Thymus (tissue), 11 donors: ENCODE measurements at regions not wholly inside any gene's neighbourhood (a gene's known extent, or its start where the extent isn't known, plus 50 kb on each side); places are given as distances from the start of the nearest gene placed in this dataset.

Experiments used
- DNase-seq, 9 donors: peaks; one replicate each; pipeline ENCODE4 v3.0.0-alpha.2; 2013; ENCODE audit warnings: low spot score in 9 of 9, low read depth in 6 of 9, missing footprints in 1 of 9
- H3K27ac ChIP-seq, 2 donors: one replicate each; pipeline ENCODE4 v1.5.1; 2013; ENCODE audit warnings: control low read depth in 1 of 2, low read depth in 1 of 2, low read length in 1 of 2, mild to moderate bottlenecking in 1 of 2, moderate library complexity in 1 of 2
- H3K27me3 ChIP-seq, 2 donors: one replicate each; pipeline ENCODE4 v1.5.1; 2013; ENCODE audit warnings: low read length in 1 of 2; ENCODE audit not compliant: control insufficient read depth in 2 of 2, insufficient read depth in 1 of 2
- H3K36me3 ChIP-seq, 2 donors: one replicate each; pipeline ENCODE4 v1.5.1; 2013; ENCODE audit warnings: low read length in 1 of 2, mild to moderate bottlenecking in 1 of 2, moderate library complexity in 1 of 2; ENCODE audit not compliant: control insufficient read depth in 2 of 2, insufficient read depth in 2 of 2
- H3K4me1 ChIP-seq, 2 donors: one replicate each; pipeline ENCODE4 v1.5.1; 2013; ENCODE audit warnings: low read length in 2 of 2; ENCODE audit not compliant: control insufficient read depth in 2 of 2, insufficient read depth in 2 of 2
- H3K4me3 ChIP-seq, 2 donors: one replicate each; pipeline ENCODE4 v1.5.1; 2013; ENCODE audit warnings: low read length in 2 of 2, control low read depth in 1 of 2, mild to moderate bottlenecking in 1 of 2
- H3K9me3 ChIP-seq, 2 donors: one replicate each; pipeline ENCODE4 v1.5.1; 2013; ENCODE audit warnings: low read length in 1 of 2, mild to moderate bottlenecking in 1 of 2; ENCODE audit not compliant: control insufficient read depth in 2 of 2, insufficient read depth in 1 of 2
- WGBS: extraction: QIAGEN DNeasy Blood & Tissue Kit; methylation state at CpG from one replicate; pipeline ENCODE4 v1.1.7; 2013; 5-methylcytosine and 5-hydroxymethylcytosine counted together
- donor health status: healthy.

- no peak overlapping the region for H3K27ac ChIP-seq
- no peak overlapping the region for H3K4me3 ChIP-seq
- H3K36me3 ChIP-seq, result no peaks in the 10 kb centered on the region
- no peaks in the 10 kb centered on the region for H3K9me3 ChIP-seq
- 92% methylated on average over 3 of the region's 3 CpGs for WGBS
- peaks cover 0 to 4% of the 10 kb centered on the region in 2 donors for H3K4me1 ChIP-seq
- no peak for DNase-seq
- H3K27me3 ChIP-seq, result no peaks in the 10 kb centered on the region
Observed at GRCh38 chr18:23373570-23373969, 79.5 kb upstream of the RIOK3 start.

GRCh38 chr18:23377669-23378301 lies 75.3 kb upstream of the RIOK3 start:
- DNase-seq, result no peak
- Histone ChIP-seq H3K9me3 (no peaks in the 10 kb centered on the region), H3K27me3 (no peaks in the 10 kb centered on the region), H3K4me3 (no peak overlapping the region), H3K27ac (no peak overlapping the region), H3K4me1 (no peaks in the 10 kb centered on the region), H3K36me3 (no peaks in the 10 kb centered on the region)
- WGBS, result 92% methylated on average over 3 of the region's 3 CpGs

DNA sequence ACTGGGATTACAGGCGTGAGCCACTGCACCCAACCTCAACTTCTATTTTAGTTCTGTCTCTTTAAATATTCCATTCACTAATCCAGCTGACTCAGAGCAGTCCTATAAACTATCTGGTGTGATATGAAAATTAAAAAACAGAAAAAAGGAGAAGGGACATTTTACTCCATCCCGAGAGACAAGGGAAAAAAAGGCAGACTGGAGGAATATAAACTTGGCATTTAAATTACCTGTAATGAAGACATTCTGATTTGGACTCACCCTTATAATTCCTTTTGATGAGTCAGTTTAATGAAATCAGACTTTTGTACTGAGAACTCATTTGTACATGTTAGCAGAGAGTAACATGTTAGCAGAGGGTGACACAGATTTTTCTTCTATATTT lies 74.8 kb upstream of the RIOK3 start:
- DNase-seq, result no peak
- H3K9me3 ChIP-seq, result no peaks in the 10 kb centered on the region
- H3K36me3 ChIP-seq, result no peaks in the 10 kb centered on the region
- WGBS, result 95% methylated on average over 2 of the region's 2 CpGs
- no peaks in the 10 kb centered on the region for H3K27me3 ChIP-seq
- H3K4me1 ChIP-seq, result no peaks in the 10 kb centered on the region
- no peak overlapping the region for H3K27ac ChIP-seq
- H3K4me3 ChIP-seq, result no peak overlapping the region

GRCh38 chr18:23380001-23380550 lies 73.0 kb upstream of the RIOK3 start:
- 96% methylated on average over 11 of the region's 11 CpGs for whole genome bisulfite sequencing
- H3K27ac ChIP-seq, result peak overlapping the region in 1 of 2 donors; percentile 46
- H3K4me1 ChIP-seq, result no peaks in the 10 kb centered on the region
- no peaks in the 10 kb centered on the region for H3K27me3 ChIP-seq
- DNase-seq, result no peak
- no peaks in the 10 kb centered on the region for H3K9me3 ChIP-seq
- H3K4me3 ChIP-seq, result no peak overlapping the region
- no peaks in the 10 kb centered on the region for H3K36me3 ChIP-seq

- Histone ChIP-seq H3K27ac (no peak overlapping the region), H3K36me3 (no peaks in the 10 kb centered on the region), H3K4me3 (no peak overlapping the region), H3K27me3 (no peaks in the 10 kb centered on the region), H3K9me3 (no peaks in the 10 kb centered on the region), H3K4me1 (no peaks in the 10 kb centered on the region)
- no peak for DNase-seq
- WGBS, result 100% methylated on average over 2 of the region's 2 CpGs
Observed at GRCh38 chr18:23380817-23381216, 72.3 kb upstream of the RIOK3 start.

DNA sequence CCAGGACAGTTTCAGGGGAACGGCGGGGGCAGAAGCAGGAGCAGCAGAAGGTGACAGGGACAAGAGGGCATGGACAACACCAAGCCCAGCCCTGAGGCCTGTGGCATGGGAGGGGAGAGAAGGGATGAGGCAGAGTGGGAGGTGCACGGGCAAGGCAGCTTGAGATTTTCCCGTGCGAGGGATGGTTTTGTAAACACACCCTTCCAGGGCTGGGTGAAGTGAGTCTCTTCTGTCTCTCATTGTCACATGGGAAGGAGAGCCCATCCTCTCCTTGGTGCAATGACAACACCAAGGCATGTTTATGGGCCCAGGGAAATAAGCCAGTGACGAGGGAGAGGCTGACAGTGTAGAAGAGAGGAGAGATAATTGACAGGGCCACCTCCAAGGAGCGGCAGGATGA lies 69.6 kb upstream of the RIOK3 start:
- WGBS, result 98% methylated on average over 7 of the region's 7 CpGs
- Histone ChIP-seq H3K4me3 (no peak overlapping the region), H3K27me3 (no peaks in the 10 kb centered on the region), H3K9me3 (no peaks in the 10 kb centered on the region), H3K36me3 (no peaks in the 10 kb centered on the region), H3K4me1 (no peaks in the 10 kb centered on the region), H3K27ac (no peak overlapping the region)
- DNase-seq, result no peak

DNA sequence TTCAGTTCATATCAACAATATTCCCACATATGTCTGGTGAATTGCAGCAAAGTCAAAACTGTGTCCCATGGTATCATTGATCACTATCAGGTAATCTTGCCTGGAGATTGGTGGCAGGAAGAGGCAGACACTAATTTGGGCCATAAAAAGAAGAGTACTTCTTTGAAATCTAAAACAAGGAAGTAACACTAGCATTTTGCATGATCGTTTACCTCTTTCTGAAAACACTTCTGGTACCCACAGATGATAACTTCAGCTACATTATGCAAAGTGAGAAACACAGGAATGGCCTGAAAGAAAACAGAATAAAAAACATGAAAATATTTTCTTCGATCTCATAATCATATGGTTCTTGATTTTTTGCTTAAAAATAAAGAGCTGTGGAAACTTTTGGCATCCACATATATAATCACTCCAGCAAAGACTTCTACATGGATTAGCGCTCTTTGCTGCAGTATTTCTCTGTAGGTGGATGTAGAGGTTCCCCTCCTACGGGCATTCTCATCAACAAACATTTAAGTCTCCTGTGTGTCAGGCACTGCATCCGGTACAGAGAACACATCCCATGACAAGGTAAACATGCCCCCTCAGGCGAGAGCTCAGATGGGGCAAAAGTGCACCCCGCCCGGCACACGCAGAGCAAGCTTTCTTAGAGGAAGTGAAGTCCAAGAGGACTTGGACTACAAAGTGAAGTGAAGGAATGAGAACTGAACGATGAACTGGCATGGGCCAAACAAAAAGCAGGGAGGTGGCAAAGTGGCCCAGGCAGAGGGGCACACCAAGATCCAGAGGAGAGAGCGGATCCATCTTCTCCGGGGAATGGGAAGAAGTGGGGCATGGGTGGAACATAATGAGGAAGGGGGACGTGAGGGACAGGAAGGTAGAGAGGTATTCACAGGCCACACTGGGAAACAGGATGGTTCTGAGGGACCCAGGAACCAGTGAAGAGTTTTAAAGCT lies 68.0 kb upstream of the RIOK3 start:
- Histone ChIP-seq H3K27me3 (no peaks in the 10 kb centered on the region), H3K36me3 (no peaks in the 10 kb centered on the region), H3K27ac (no peak overlapping the region), H3K4me3 (no peak overlapping the region), H3K9me3 (no peaks in the 10 kb centered on the region), H3K4me1 (no peaks in the 10 kb centered on the region)
- WGBS, result 87% methylated on average over 13 of the region's 13 CpGs
- no peak for DNase-seq

- H3K4me3 ChIP-seq, result no peak overlapping the region
- no peaks in the 10 kb centered on the region for H3K36me3 ChIP-seq
- no peak for DNase-seq
- H3K4me1 ChIP-seq, result no peaks in the 10 kb centered on the region
- H3K27ac ChIP-seq, result no peak overlapping the region
- 98% methylated on average over 3 of the region's 3 CpGs for WGBS
- H3K27me3 ChIP-seq, result no peaks in the 10 kb centered on the region
- no peaks in the 10 kb centered on the region for H3K9me3 ChIP-seq
Observed at GRCh38 chr18:23386317-23386716, 66.8 kb upstream of the RIOK3 start.

DNA sequence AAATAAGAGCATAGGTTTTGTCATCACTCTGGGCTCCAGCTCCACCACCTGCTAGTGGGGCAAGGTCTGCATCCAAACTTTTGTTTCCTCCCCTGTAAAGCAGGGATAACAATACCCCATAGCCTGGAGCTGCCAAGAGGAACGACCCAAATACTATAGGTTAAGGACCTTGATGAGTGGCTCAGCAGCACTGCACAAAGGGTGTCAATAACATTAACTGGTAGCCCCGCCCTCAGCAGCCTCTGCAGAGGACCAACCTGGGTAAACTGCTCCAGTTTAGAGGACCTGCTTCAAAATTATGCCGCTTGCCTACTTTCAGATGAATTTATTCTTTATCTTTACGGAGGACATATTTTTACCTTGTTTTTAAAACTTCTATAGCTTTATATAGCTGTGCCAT lies 65.8 kb upstream of the RIOK3 start:
- Histone ChIP-seq H3K4me3 (no peak overlapping the region), H3K27ac (no peak overlapping the region), H3K36me3 (no peaks in the 10 kb centered on the region), H3K27me3 (no peaks in the 10 kb centered on the region), H3K9me3 (no peaks in the 10 kb centered on the region), H3K4me1 (no peaks in the 10 kb centered on the region)
- no peak for DNase-seq
- WGBS, result 95% methylated on average over 4 of the region's 4 CpGs
